HepG2 (cell line): ENCODE measurements at regions not wholly inside any gene's neighbourhood (a gene's known extent, or its start where the extent isn't known, plus 50 kb on each side); places are given as distances from the start of the nearest gene placed in this dataset.

ENCODE experiments used
- FOXA3 ChIP-seq: IDR thresholded peaks from 2 replicates; pipeline ENCODE4 v1.6.1; 2016; ENCODE audit warnings: missing genetic modification reagents, missing compliant biosample characterization
- HNF4G ChIP-seq, 2 experiments: sonication (generic) in 1 of 2; formaldehyde crosslinking in 1 of 2; IDR thresholded peaks; 2 replicates each; pipeline versions ENCODE4 v1.4.0 to v1.6.1; 2011 to 2020; ENCODE audit warnings: borderline replicate concordance in 2 of 2, low read depth in 2 of 2, mild to moderate bottlenecking in 2 of 2, low read length in 1 of 2, missing genetic modification reagents in 1 of 2, moderate library complexity in 1 of 2
- KLF13 ChIP-seq: sonication (generic); formaldehyde crosslinking; IDR thresholded peaks from 2 replicates; pipeline ENCODE4 v1.4.0; 2020; ENCODE audit warnings: mild to moderate bottlenecking, missing genetic modification reagents
- PAX8 ChIP-seq: sonication (generic); formaldehyde crosslinking; IDR thresholded peaks from 2 replicates; pipeline ENCODE4 v1.8.0; 2022; ENCODE audit warnings: mild to moderate bottlenecking, missing genetic modification reagents, borderline replicate concordance
- ZNF10 ChIP-seq: sonication (generic); formaldehyde crosslinking; IDR thresholded peaks from 2 replicates; pipeline ENCODE4 v1.4.0; 2020; ENCODE audit warnings: mild to moderate bottlenecking, low read depth, missing genetic modification reagents, borderline replicate concordance
- ZNF160 ChIP-seq: sonication (generic); formaldehyde crosslinking; IDR thresholded peaks from 2 replicates; pipeline ENCODE4 v1.8.0; 2022; ENCODE audit warnings: mild to moderate bottlenecking, inconsistent platforms, missing genetic modification reagents
- ZNF616 ChIP-seq: sonication (generic); formaldehyde crosslinking; IDR thresholded peaks from 2 replicates; pipeline ENCODE4 v1.5.0; 2020; ENCODE audit warnings: low read depth, mild to moderate bottlenecking, missing genetic modification reagents
- ZNF766 ChIP-seq: sonication (generic); formaldehyde crosslinking; IDR thresholded peaks from 2 replicates; pipeline ENCODE4 v1.5.0; 2020; ENCODE audit warnings: missing genetic modification reagents, borderline replicate concordance
- TF ChIP-seq, protein P1 (sequence below): fragments of 450-650 bp; IDR thresholded peaks from 2 replicates; pipeline ENCODE4 v1.6.1; 2017
- TF ChIP-seq, protein P2 (sequence below): fragments of 450-650 bp; IDR thresholded peaks from 2 replicates; pipeline ENCODE4 v1.6.1; 2017; ENCODE audit warnings: mild to moderate bottlenecking
- TF ChIP-seq, protein P3 (sequence below): sonication (generic); formaldehyde crosslinking; IDR thresholded peaks from 2 replicates; pipeline ENCODE4 v1.5.0; 2020; ENCODE audit warnings: mild to moderate bottlenecking, missing genetic modification reagents
- TF ChIP-seq, protein P4 (sequence below): sonication (generic); formaldehyde crosslinking; conservative IDR thresholded peaks from 2 replicates; pipeline ENCODE4 v1.5.0; 2020; ENCODE audit warnings: missing genetic modification reagents
- TF ChIP-seq, protein P5 (sequence below): IDR thresholded peaks from 2 replicates; pipeline ENCODE4 v1.6.1; 2018; ENCODE audit warnings: missing genetic modification reagents
- TF ChIP-seq, protein P6 (sequence below): sonication (generic); formaldehyde crosslinking; IDR thresholded peaks from 2 replicates; pipeline ENCODE4 v1.5.1; 2020; ENCODE audit warnings: missing genetic modification reagents, mild to moderate bottlenecking, borderline replicate concordance

DNA sequence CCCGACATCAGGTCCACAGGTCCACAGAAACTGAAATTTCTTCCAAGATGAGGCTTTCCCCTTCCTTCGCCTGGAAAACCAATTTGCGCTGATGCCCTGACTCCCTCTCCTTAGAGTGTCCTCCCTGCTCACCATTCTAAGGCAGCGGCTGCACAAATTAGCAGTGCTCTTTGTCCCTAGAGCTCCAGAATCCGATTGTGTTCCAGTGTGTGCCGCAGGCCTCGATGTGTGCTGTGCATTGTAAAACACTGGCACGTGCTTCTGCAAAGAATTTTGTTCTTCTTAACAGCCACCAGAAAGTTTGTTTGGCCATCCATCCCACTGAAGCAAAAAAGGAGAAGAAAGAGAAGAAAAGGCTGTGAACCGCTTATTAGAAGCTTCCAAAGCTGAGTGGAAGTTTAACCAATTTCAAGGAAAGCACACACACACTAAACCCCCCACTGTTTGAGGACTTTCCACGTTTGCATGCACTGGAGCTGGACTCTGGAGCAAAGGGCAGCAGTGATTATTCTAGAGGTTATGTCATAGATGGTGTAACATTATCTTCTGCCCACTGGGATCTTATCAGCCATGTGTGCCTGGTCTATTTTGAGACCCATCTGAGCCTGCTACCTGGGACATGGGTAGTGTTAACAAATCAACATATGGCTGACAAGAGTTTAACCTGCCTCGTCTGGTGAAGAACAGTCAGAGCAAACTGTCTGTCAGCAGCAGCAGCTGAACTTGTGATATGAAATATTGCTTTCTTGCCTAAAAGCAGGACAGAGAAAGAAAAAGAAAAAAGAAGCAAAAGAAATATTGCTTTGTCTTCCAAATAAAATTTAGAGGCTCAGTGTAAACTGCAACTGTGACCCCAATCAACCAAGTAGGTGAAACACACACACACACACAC, 64.9 kb upstream of the RREB1 start (continued):
- TF ChIP-seq, protein P1, sequence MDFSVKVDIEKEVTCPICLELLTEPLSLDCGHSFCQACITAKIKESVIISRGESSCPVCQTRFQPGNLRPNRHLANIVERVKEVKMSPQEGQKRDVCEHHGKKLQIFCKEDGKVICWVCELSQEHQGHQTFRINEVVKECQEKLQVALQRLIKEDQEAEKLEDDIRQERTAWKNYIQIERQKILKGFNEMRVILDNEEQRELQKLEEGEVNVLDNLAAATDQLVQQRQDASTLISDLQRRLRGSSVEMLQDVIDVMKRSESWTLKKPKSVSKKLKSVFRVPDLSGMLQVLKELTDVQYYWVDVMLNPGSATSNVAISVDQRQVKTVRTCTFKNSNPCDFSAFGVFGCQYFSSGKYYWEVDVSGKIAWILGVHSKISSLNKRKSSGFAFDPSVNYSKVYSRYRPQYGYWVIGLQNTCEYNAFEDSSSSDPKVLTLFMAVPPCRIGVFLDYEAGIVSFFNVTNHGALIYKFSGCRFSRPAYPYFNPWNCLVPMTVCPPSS = no peak
- no peak; the same call in 1 of the 2 replicates for TF ChIP-seq ZNF766 (CRISPR knock-in tag)
- TF ChIP-seq, protein P2, sequence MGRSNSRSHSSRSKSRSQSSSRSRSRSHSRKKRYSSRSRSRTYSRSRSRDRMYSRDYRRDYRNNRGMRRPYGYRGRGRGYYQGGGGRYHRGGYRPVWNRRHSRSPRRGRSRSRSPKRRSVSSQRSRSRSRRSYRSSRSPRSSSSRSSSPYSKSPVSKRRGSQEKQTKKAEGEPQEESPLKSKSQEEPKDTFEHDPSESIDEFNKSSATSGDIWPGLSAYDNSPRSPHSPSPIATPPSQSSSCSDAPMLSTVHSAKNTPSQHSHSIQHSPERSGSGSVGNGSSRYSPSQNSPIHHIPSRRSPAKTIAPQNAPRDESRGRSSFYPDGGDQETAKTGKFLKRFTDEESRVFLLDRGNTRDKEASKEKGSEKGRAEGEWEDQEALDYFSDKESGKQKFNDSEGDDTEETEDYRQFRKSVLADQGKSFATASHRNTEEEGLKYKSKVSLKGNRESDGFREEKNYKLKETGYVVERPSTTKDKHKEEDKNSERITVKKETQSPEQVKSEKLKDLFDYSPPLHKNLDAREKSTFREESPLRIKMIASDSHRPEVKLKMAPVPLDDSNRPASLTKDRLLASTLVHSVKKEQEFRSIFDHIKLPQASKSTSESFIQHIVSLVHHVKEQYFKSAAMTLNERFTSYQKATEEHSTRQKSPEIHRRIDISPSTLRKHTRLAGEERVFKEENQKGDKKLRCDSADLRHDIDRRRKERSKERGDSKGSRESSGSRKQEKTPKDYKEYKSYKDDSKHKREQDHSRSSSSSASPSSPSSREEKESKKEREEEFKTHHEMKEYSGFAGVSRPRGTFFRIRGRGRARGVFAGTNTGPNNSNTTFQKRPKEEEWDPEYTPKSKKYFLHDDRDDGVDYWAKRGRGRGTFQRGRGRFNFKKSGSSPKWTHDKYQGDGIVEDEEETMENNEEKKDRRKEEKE = no peak
- peak; percentile 99 for TF ChIP-seq HNF4G (IDR thresholded peaks at IDR 0.05; ENCODE audit: borderline replicate concordance, low read depth, low read length)
- TF ChIP-seq HNF4G (CRISPR knock-in tag; IDR thresholded peaks at IDR 0.05; ENCODE audit: borderline replicate concordance, low read depth) = peak; percentile 99
- TF ChIP-seq, protein P3, sequence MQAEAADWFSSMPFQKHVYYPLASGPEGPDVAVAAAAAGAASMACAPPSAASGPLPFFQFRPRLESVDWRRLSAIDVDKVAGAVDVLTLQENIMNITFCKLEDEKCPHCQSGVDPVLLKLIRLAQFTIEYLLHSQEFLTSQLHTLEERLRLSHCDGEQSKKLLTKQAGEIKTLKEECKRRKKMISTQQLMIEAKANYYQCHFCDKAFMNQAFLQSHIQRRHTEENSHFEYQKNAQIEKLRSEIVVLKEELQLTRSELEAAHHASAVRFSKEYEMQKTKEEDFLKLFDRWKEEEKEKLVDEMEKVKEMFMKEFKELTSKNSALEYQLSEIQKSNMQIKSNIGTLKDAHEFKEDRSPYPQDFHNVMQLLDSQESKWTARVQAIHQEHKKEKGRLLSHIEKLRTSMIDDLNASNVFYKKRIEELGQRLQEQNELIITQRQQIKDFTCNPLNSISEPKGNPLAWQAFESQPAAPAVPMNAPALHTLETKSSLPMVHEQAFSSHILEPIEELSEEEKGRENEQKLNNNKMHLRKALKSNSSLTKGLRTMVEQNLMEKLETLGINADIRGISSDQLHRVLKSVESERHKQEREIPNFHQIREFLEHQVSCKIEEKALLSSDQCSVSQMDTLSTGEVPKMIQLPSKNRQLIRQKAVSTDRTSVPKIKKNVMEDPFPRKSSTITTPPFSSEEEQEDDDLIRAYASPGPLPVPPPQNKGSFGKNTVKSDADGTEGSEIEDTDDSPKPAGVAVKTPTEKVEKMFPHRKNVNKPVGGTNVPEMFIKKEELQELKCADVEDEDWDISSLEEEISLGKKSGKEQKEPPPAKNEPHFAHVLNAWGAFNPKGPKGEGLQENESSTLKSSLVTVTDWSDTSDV (CRISPR knock-in tag) = peak; percentile 47; the same call in 1 of the 2 replicates
- peak; percentile 72; the same call in 1 of the 2 replicates for TF ChIP-seq PAX8 (CRISPR knock-in tag)
- no peak for TF ChIP-seq ZNF10 (CRISPR knock-in tag)
- TF ChIP-seq, protein P4, sequence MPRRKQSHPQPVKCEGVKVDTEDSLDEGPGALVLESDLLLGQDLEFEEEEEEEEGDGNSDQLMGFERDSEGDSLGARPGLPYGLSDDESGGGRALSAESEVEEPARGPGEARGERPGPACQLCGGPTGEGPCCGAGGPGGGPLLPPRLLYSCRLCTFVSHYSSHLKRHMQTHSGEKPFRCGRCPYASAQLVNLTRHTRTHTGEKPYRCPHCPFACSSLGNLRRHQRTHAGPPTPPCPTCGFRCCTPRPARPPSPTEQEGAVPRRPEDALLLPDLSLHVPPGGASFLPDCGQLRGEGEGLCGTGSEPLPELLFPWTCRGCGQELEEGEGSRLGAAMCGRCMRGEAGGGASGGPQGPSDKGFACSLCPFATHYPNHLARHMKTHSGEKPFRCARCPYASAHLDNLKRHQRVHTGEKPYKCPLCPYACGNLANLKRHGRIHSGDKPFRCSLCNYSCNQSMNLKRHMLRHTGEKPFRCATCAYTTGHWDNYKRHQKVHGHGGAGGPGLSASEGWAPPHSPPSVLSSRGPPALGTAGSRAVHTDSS (CRISPR knock-in tag) = no peak
- TF ChIP-seq KLF13 (CRISPR knock-in tag) = no peak
- peak; percentile 82 for TF ChIP-seq FOXA3 (CRISPR knock-in tag)
- TF ChIP-seq, protein P5, sequence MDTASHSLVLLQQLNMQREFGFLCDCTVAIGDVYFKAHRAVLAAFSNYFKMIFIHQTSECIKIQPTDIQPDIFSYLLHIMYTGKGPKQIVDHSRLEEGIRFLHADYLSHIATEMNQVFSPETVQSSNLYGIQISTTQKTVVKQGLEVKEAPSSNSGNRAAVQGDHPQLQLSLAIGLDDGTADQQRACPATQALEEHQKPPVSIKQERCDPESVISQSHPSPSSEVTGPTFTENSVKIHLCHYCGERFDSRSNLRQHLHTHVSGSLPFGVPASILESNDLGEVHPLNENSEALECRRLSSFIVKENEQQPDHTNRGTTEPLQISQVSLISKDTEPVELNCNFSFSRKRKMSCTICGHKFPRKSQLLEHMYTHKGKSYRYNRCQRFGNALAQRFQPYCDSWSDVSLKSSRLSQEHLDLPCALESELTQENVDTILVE (CRISPR knock-in tag) = peak; percentile 85
- TF ChIP-seq ZNF160 (CRISPR knock-in tag) = peak; percentile 65
- TF ChIP-seq, protein P6, sequence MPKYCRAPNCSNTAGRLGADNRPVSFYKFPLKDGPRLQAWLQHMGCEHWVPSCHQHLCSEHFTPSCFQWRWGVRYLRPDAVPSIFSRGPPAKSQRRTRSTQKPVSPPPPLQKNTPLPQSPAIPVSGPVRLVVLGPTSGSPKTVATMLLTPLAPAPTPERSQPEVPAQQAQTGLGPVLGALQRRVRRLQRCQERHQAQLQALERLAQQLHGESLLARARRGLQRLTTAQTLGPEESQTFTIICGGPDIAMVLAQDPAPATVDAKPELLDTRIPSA (CRISPR knock-in tag) = no peak; the same call in 1 of the 2 replicates
- TF ChIP-seq ZNF616 (CRISPR knock-in tag) = no peak
